ENCODE measurements at regions not wholly inside any gene's neighbourhood (a gene's known extent, or its start where the extent isn't known, plus 50 kb on each side); places are given as distances from the start of the nearest gene placed in this dataset.

DNA sequence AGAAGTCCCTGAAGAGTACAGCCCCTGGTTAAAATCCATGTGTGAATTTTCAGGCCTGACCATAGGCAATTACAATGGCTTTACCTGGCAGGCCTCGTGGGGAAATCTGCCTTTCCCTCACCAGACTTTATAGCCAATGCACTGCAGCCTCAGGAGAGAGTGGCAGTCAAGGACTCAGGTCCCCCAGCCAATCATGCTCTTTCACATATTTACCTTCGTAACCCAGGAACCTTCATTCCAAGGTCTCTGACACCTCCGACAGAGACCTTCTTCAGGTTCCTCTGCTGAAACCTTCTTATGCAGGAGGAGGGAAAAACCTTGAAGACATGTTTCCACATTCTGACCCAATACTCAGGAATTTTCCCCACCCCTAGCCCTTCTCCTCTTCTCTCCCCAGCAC, 118.9 kb downstream of the FASLG start:
- Histone ChIP-seq H3K27ac (no peak overlapping the region), H3K4me3 (no peak overlapping the region), H3K4me1 (replicated peaks in 1 of 2) (peaks cover 0 to 8% of the 10 kb centered on the region in 2 donors), H3K9me3 (replicated peaks in 1 of 3) (no peaks in the 10 kb centered on the region), H3K27me3 (no peaks in the 10 kb centered on the region), H3K36me3 (replicated peaks in 1 of 2) (no peaks in the 10 kb centered on the region)
- TF ChIP-seq POLR2A (IDR thresholded peaks at IDR 0.05): no peak
- no peak for TF ChIP-seq CTCF (IDR thresholded peaks at IDR 0.05)
- DNase-seq: no peak
- intact Hi-C loops (cut with DNase I): no loop called here
- WGBS, 4 donors: 71 to 77% (median 73%) methylated on average over 3 of the region's 3 CpGs

DNA sequence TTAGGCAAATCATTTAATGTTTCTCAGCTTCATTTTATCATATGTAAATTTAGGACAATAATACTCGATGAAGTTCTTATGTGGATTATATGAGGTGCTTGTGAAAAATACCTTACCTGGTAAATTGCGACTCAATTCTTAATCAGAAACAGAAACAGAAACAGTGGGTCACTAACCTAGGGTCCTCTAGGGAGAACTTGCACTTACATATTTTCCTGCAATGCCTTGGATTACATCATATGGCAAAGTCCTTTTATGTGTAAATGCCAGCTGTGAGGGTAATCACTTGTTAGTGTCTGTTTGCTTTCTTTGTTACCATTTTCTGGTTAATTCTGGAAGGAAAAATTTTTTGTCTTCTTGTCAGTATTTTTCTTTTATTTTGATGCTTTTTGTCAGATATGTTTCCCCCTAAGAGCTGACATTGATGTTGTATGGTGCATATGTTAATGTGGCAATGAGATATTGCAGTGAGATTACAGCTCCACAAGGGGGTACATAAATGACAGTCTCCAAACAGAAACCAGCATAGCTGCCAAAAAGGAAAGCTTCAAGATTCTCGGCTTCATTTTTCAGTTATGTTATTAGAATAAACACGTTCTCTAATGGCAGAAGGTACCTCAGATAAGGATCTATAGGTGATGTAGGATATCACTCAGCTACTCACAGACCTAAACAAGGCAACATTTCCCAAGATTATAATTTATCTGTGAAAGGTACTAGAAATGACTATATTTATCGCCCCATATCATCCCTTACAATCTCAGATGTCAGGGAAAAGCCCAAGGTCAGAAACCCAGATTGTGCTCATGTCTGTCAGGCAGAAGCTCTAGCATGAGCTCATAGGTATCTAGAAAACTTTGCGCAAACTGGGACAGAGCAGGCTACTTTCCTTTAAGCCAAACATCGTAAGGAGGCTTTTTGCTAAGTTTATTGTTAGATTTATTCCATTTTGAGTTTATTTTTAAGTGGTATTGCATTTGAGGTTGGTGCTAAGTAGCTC, 119.9 kb downstream of the FASLG start:
- Histone ChIP-seq H3K4me3 (peak overlapping the region in 1 of 4 donors; percentile 9), H3K27me3 (no peaks in the 10 kb centered on the region), H3K27ac (no peak overlapping the region), H3K36me3 (replicated peaks in 1 of 2) (no peaks in the 10 kb centered on the region), H3K4me1 (replicated peaks in 1 of 2) (peaks cover 0 to 8% of the 10 kb centered on the region in 2 donors), H3K9me3 (replicated peaks in 1 of 3) (no peaks in the 10 kb centered on the region)
- WGBS, 4 donors: 46 to 51% (median 48%) methylated on average over 7 of the region's 7 CpGs
- intact Hi-C loops (cut with DNase I): no loop called here
- DNase-seq: peak in 4 of 7 donors; percentile 10 to 42 (median 16)
- no peak for TF ChIP-seq CTCF (IDR thresholded peaks at IDR 0.05)
- no peak for TF ChIP-seq POLR2A (IDR thresholded peaks at IDR 0.05)

GRCh38 chr1:172779491-172779890, 120.6 kb downstream of the FASLG start:
- H3K4me1 ChIP-seq (replicated peaks in 1 of 2): peaks cover 0 to 8% of the 10 kb centered on the region in 2 donors
- no peak overlapping the region for H3K4me3 ChIP-seq
- no peak for DNase-seq
- H3K27ac ChIP-seq: no peak overlapping the region
- H3K27me3 ChIP-seq: no peaks in the 10 kb centered on the region
- no peaks in the 10 kb centered on the region for H3K36me3 ChIP-seq (replicated peaks in 1 of 2)
- 75 to 89% (median 81%) methylated on average over 3 of the region's 3 CpGs for WGBS, 4 donors
- intact Hi-C loops (cut with DNase I): no loop called here
- no peak for TF ChIP-seq POLR2A (IDR thresholded peaks at IDR 0.05)
- H3K9me3 ChIP-seq (replicated peaks in 1 of 3): no peaks in the 10 kb centered on the region

- no peak for TF ChIP-seq CTCF (IDR thresholded peaks at IDR 0.05)
- TF ChIP-seq POLR2A (IDR thresholded peaks at IDR 0.05): no peak
- peaks cover 0 to 8% of the 10 kb centered on the region in 2 donors for H3K4me1 ChIP-seq (replicated peaks in 1 of 2)
- H3K36me3 ChIP-seq (replicated peaks in 1 of 2): no peaks in the 10 kb centered on the region
- H3K4me3 ChIP-seq: no peak overlapping the region
- no peak for DNase-seq
- no peak overlapping the region for H3K27ac ChIP-seq
- no peaks in the 10 kb centered on the region for H3K27me3 ChIP-seq
- intact Hi-C loops (cut with DNase I): no loop called here
- WGBS, 4 donors: 65 to 75% (median 72%) methylated on average over 4 of the region's 4 CpGs
- H3K9me3 ChIP-seq (replicated peaks in 1 of 3): no peaks in the 10 kb centered on the region
These were observed 122.7 kb downstream of the FASLG start for GRCh38 chr1:172781513-172782140.

All from adrenal gland (tissue), 9 donors.